Common myeloid progenitor, CD34-positive (primary cell): ENCODE measurements at regions not wholly inside any gene's neighbourhood (a gene's known extent, or its start where the extent isn't known, plus 50 kb on each side); places are given as distances from the start of the nearest gene placed in this dataset.
"Not testable (repeated sequence)": the region's sequence is repeated elsewhere in the genome, so short reads cannot be mapped to it uniquely, and the experiment has no call there.

ENCODE experiments used
- CTCF ChIA-PET: fragments of 350-600 bp; sonication (Branson Sonifier 250); formaldehyde crosslinking; loops from one replicate; lab custom pipeline; 2021; ENCODE audit warnings: antibody characterized with exemption; lab: Charles Lee
- POLR2A ChIA-PET: fragments of 350-600 bp; sonication (Branson Sonifier 250); formaldehyde crosslinking; loops from one replicate; lab custom pipeline; 2021; ENCODE audit warnings: antibody characterized with exemption; lab: Charles Lee
- DNase-seq, 3 donors: peaks; one replicate each; pipeline versions ENCODE4 v3.0.0 to v3.0.0-alpha.2; 2013
- H3K27ac ChIP-seq, 2 experiments: 1 replicate in 1 of 2; 2 replicates in 1 of 2; pipeline ENCODE4 v1.7.0; 2013; ENCODE audit warnings: inconsistent platforms in 2 of 2, low read length in 2 of 2, mild to moderate bottlenecking in 2 of 2, low read depth in 1 of 2, moderate library complexity in 1 of 2; ENCODE audit not compliant: severe bottlenecking in 2 of 2, insufficient read depth in 1 of 2, poor library complexity in 1 of 2
- H3K27me3 ChIP-seq, 5 experiments: replicated peaks in 2 of 5; 1 replicate in 3 of 5; 2 replicates in 2 of 5; pipeline versions ENCODE4 v1.6.1 to v1.7.0; 2013; ENCODE audit warnings: low read length in 4 of 5, mild to moderate bottlenecking in 2 of 5, moderate library complexity in 2 of 5, inconsistent platforms in 1 of 5; ENCODE audit not compliant: insufficient read depth in 5 of 5, control insufficient read depth in 4 of 5
- H3K36me3 ChIP-seq, 4 experiments: 1 replicate in 2 of 4; 2 replicates in 2 of 4; pipeline versions ENCODE4 v1.6.1 to v1.7.0; 2013; ENCODE audit warnings: low read length in 3 of 4, control low read depth in 1 of 4, mild to moderate bottlenecking in 1 of 4; ENCODE audit not compliant: control insufficient read depth in 4 of 4, insufficient read depth in 4 of 4
- H3K4me1 ChIP-seq, 4 experiments: 1 replicate in 3 of 4; 2 replicates in 1 of 4; pipeline versions ENCODE4 v1.6.1 to v1.7.1; 2013; ENCODE audit warnings: low read length in 3 of 4, mild to moderate bottlenecking in 3 of 4, control low read depth in 1 of 4, inconsistent platforms in 1 of 4, moderate library complexity in 1 of 4; ENCODE audit not compliant: control insufficient read depth in 4 of 4, insufficient read depth in 4 of 4; ENCODE audit errors: control extremely low read depth in 1 of 4
- H3K4me3 ChIP-seq, 7 experiments: 1 replicate in 4 of 7; 2 replicates in 3 of 7; pipeline versions ENCODE4 v1.5.1 to v1.7.0; 2013; ENCODE audit warnings: mild to moderate bottlenecking in 7 of 7, low read length in 6 of 7, moderate library complexity in 6 of 7, inconsistent platforms in 2 of 7, low read depth in 2 of 7, control low read depth in 1 of 7; ENCODE audit not compliant: insufficient read depth in 4 of 7, control insufficient read depth in 1 of 7; ENCODE audit errors: extremely low read depth in 1 of 7
- H3K9me3 ChIP-seq, 5 experiments: 1 replicate in 4 of 5; 2 replicates in 1 of 5; pipeline versions ENCODE4 v1.6.1 to v1.7.1; 2013; ENCODE audit warnings: low read length in 4 of 5, mild to moderate bottlenecking in 2 of 5, inconsistent platforms in 1 of 5, low read depth in 1 of 5, moderate library complexity in 1 of 5; ENCODE audit not compliant: control insufficient read depth in 4 of 5, insufficient read depth in 2 of 5; ENCODE audit errors: control extremely low read depth in 1 of 5
- WGBS: methylation state at CpG from one replicate; pipeline ENCODE4 v1.1.5; 2013; ENCODE audit not compliant: insufficient coverage; 5-methylcytosine and 5-hydroxymethylcytosine counted together

DNA sequence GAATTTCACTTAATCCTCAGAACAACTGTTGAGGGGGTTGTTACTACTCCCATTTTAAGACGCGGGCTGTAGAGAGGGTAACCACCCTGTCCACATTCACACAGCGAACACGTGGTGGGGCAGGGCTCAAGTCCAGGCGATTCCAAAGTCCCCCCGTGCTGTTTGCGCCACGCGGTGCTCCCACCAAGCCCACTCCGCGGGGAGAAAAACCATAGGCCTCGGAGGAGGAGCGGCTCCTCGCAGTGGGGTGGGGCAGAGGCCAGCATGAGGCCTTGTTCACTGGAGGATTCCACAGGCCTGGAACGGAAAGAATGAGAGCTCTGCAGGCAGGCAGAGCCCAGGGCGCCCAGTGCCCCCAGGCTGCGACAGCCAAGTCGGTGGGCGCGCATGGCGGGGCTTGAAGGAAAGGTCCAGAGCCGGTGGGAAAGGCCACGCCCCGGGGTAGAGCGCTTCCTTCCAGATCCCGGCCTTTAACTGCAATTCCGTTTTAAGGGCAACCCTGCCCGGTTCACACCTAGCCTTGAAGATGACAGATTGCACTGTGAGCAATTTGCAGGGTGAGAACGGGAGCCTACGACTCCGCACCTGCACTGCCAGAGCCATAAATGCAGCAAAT is 161.8 kb upstream of the TBL1XR1 start:
- peak in 2 of 3 donors; percentile 72 to 80 for DNase-seq
- 31% methylated on average over 31 of the region's 31 CpGs for WGBS

GRCh38 chr3:177359593-177360357 is 162.5 kb upstream of the TBL1XR1 start:
- Histone ChIP-seq H3K4me3 (peak overlapping the region in 6 of 7 experiments; percentile 57 to 85 (median 70)), H3K36me3 (no peaks in the 10 kb centered on the region), H3K27me3 (no peaks in the 10 kb centered on the region), H3K27ac (peak overlapping the region; percentile 86 to 95), H3K4me1 (peaks cover 28 to 61% (median 52%) of the 10 kb centered on the region in 4 experiments), H3K9me3 (no peaks in the 10 kb centered on the region)
- CTCF ChIA-PET = interaction anchor here (0.6 to 5.0 kb wide), 13 partner anchors 9 to 308 kb away, joined by 3 to 31 read pairs (median 4); partner anchors contain the start of gene TBL1XR1
- POLR2A ChIA-PET = interaction anchor here (0.6 to 2.4 kb wide), 10 partner anchors 21 to 320 kb away, joined by 3 to 16 read pairs (median 6); partner anchors contain the start of gene TBL1XR1
- 0% methylated on average over 33 of the region's 40 CpGs for WGBS
- peak; percentile 96 to 98 (median 98) for DNase-seq

More for the DNA sequence above, 161.8 kb upstream of the TBL1XR1 start:
- no peaks in the 10 kb centered on the region for H3K27me3 ChIP-seq
- ChIA-PET CTCF (interaction anchor here (0.6 to 5.0 kb wide), 11 partner anchors 9 to 308 kb away, joined by 3 to 31 read pairs (median 4); partner anchors contain the start of gene TBL1XR1), POLR2A (interaction anchor here (0.6 to 2.4 kb wide), 6 partner anchors 25 to 307 kb away, joined by 3 to 16 read pairs (median 7); partner anchors contain the start of gene TBL1XR1)
- H3K27ac ChIP-seq = peak overlapping the region in 1 of 2 experiments; percentile 95
- peaks cover 28 to 61% (median 52%) of the 10 kb centered on the region in 4 experiments for H3K4me1 ChIP-seq
- no peaks in the 10 kb centered on the region for H3K36me3 ChIP-seq
- peak overlapping the region in 6 of 7 experiments; percentile 36 to 85 (median 62) for H3K4me3 ChIP-seq
- no peaks in the 10 kb centered on the region for H3K9me3 ChIP-seq

- Histone ChIP-seq H3K9me3 (no peaks in the 10 kb centered on the region), H3K36me3 (no peaks in the 10 kb centered on the region), H3K27ac (peak overlapping the region; percentile 86 to 95), H3K4me1 (peaks cover 28 to 55% (median 52%) of the 10 kb centered on the region in 4 experiments), H3K27me3 (no peaks in the 10 kb centered on the region), H3K4me3 (peak overlapping the region in 5 of 7 experiments; percentile 57 to 85 (median 61))
- ChIA-PET POLR2A (interaction anchor here (0.5 to 2.4 kb wide), 7 partner anchors 23 to 318 kb away, joined by 3 to 14 read pairs (median 4); partner anchors contain the start of gene TBL1XR1), CTCF (interaction anchor here (0.6 to 5.0 kb wide), 10 partner anchors 9 to 310 kb away, joined by 3 to 31 read pairs (median 5); partner anchors contain the start of gene TBL1XR1)
- peak in 2 of 3 donors; percentile 74 to 80 for DNase-seq
- WGBS = 42% methylated on average over 3 of the region's 13 CpGs
These were observed 164.0 kb upstream of the TBL1XR1 start for GRCh38 chr3:177361081-177361938.

- 93% methylated on average over 2 of the region's 2 CpGs for WGBS
- H3K27ac ChIP-seq = no peak overlapping the region
- H3K4me3 ChIP-seq = no peak overlapping the region
- no peaks in the 10 kb centered on the region for H3K27me3 ChIP-seq
- DNase-seq = no peak
- H3K4me1 ChIP-seq = peaks cover 25 to 43% (median 42%) of the 10 kb centered on the region in 4 experiments
- ChIA-PET POLR2A (no interaction called here), CTCF (interaction anchor here (1.1 kb wide), 1 partner anchor 616 kb away, joined by 3 read pairs; no protein-coding TSS in a partner anchor)
- no peaks in the 10 kb centered on the region for H3K9me3 ChIP-seq
- H3K36me3 ChIP-seq = no peaks in the 10 kb centered on the region
These were observed 165.3 kb upstream of the TBL1XR1 start for GRCh38 chr3:177362626-177363025.

- Histone ChIP-seq H3K27ac (no peak overlapping the region), H3K4me3 (no peak overlapping the region), H3K4me1 (peaks cover 14 to 27% (median 26%) of the 10 kb centered on the region in 4 experiments), H3K36me3 (no peaks in the 10 kb centered on the region), H3K27me3 (no peaks in the 10 kb centered on the region), H3K9me3 (no peaks in the 10 kb centered on the region)
- 100% methylated on average over 2 of the region's 4 CpGs for WGBS
- CTCF ChIA-PET = interaction anchor here (0.5 kb wide), 1 partner anchor 15 kb away, joined by 3 read pairs; no protein-coding TSS in a partner anchor
- POLR2A ChIA-PET = no interaction called here
- DNase-seq = no peak
These were observed 167.0 kb upstream of the TBL1XR1 start for GRCh38 chr3:177364236-177364635.

- H3K9me3 ChIP-seq, H3K27ac ChIP-seq, H3K4me3 ChIP-seq, H3K36me3 ChIP-seq, POLR2A ChIA-PET, H3K27me3 ChIP-seq, DNase-seq: not testable (repeated sequence)
- 100% methylated on average over 3 of the region's 3 CpGs for WGBS
- CTCF ChIA-PET = interaction anchor here (0.7 kb wide), 1 partner anchor 166 kb away, joined by 4 read pairs; no protein-coding TSS in a partner anchor
- peaks cover 9 to 18% (median 17%) of the 10 kb centered on the region in 4 experiments for H3K4me1 ChIP-seq
These were observed 168.0 kb upstream of the TBL1XR1 start for GRCh38 chr3:177365294-177365693.
